Panc1 (cell line): ENCODE measurements at regions not wholly inside any gene's neighbourhood (a gene's known extent, or its start where the extent isn't known, plus 50 kb on each side); places are given as distances from the start of the nearest gene placed in this dataset.

ENCODE experiments used
- CTCF ChIP-seq: fragments of 450-650 bp; IDR thresholded peaks from 2 replicates; pipeline ENCODE4 v1.5.1; 2017; ENCODE audit warnings: mild to moderate bottlenecking
- POLR2AphosphoS5 ChIP-seq: IDR thresholded peaks from 2 replicates; pipeline ENCODE4 v1.6.1; 2012; ENCODE audit warnings: mild to moderate bottlenecking, low read depth, low read length, moderate library complexity
- REST ChIP-seq, 2 experiments: IDR thresholded peaks; 2 replicates each; pipeline ENCODE4 v1.6.1; 2011 to 2012; ENCODE audit warnings: low read depth in 2 of 2, control low read depth in 1 of 2, low read length in 1 of 2, mild to moderate bottlenecking in 1 of 2, moderate library complexity in 1 of 2; ENCODE audit not compliant: insufficient read depth in 1 of 2

GRCh38 chrX:76520273-76521054 is 93.0 kb downstream of the MAGEE1 start:
- TF ChIP-seq CTCF (no peak), POLR2AphosphoS5 (no peak), REST (IDR thresholded peaks at IDR 0.05; ENCODE audit: insufficient read depth in 1 of 2, low read depth in 2 of 2, low read length in 1 of 2) (no peak)
